Heart right ventricle (tissue), 16 donors: ENCODE measurements at regions not wholly inside any gene's neighbourhood (a gene's known extent, or its start where the extent isn't known, plus 50 kb on each side); places are given as distances from the start of the nearest gene placed in this dataset.

Source experiments
- ATAC-seq, 8 donors: fragments of 200-7000 bp; cut with Tn5 transposase; one replicate each; pipeline ENCODE4 v1.9.1; 2020; ENCODE audit warnings: mild to moderate bottlenecking in 8 of 8, moderate library complexity in 8 of 8, moderate number of reproducible peaks in 1 of 8
- DNase-seq, 2 donors: peaks; one replicate each; pipeline ENCODE4 v3.0.0-alpha.2; 2020
- H3K27ac ChIP-seq, 10 donors: fragments of 200-600 bp; sonication (generic) in 2 of 10; one replicate each; pipeline versions ENCODE4 v1.5.0 to v1.8.0; 2020 to 2022; ENCODE audit warnings: mild to moderate bottlenecking in 3 of 10
- H3K27me3 ChIP-seq, 7 donors: fragments of 200-600 bp; one replicate each; pipeline ENCODE4 v1.8.0; 2021 to 2022; ENCODE audit warnings: mild to moderate bottlenecking in 2 of 7
- H3K36me3 ChIP-seq, 9 donors: fragments of 200-600 bp; sonication (generic) in 1 of 9; one replicate each; pipeline versions ENCODE4 v1.5.0 to v1.8.0; 2020 to 2022; ENCODE audit warnings: mild to moderate bottlenecking in 2 of 9
- H3K4me1 ChIP-seq, 9 donors: fragments of 200-600 bp; sonication (generic) in 1 of 9; one replicate each; pipeline versions ENCODE4 v1.5.0 to v1.8.0; 2020 to 2022; ENCODE audit warnings: mild to moderate bottlenecking in 4 of 9
- H3K4me3 ChIP-seq, 10 donors: fragments of 200-600 bp; sonication (generic) in 2 of 10; one replicate each; pipeline versions ENCODE4 v1.5.0 to v1.8.0; 2020 to 2022; ENCODE audit warnings: mild to moderate bottlenecking in 7 of 10, moderate library complexity in 2 of 10
- H3K9me3 ChIP-seq, 11 donors: fragments of 200-600 bp in 10 of 11; sonication (generic) in 2 of 11; one replicate each; pipeline versions ENCODE4 v1.5.0 to v1.8.0; 2013 to 2022; ENCODE audit warnings: mild to moderate bottlenecking in 2 of 11, control low read depth in 1 of 11, moderate library complexity in 1 of 11
- CTCF ChIP-seq, 9 donors: fragments of 200-600 bp; sonication (generic) in 2 of 9; IDR thresholded peaks; one replicate each; pipeline versions ENCODE4 v1.5.0 to v1.8.0; 2021 to 2022; ENCODE audit warnings: antibody characterized with exemption in 9 of 9, mild to moderate bottlenecking in 5 of 9, moderate library complexity in 1 of 9
- WGBS, 2 donors: extraction: QIAGEN DNeasy Blood & Tissue Kit; methylation state at CpG; one replicate each; pipeline ENCODE4 v1.1.7; 2013; ENCODE audit warnings: inconsistent platforms in 1 of 2; 5-methylcytosine and 5-hydroxymethylcytosine counted together
- intact Hi-C, 10 donors: fragments of 100-400 bp; cut with DNase I; formaldehyde crosslinking; loops; one replicate each; pipeline versions ENCODE4 v1.11.1 to v1.14.2; 2022
- donor health status: Arrhythmogenic right ventricular cardiomyopathy.
- donor health status: ischemic (EF 13 %, LVEDD 7.1; RV severe dilation, severe dysfunction).
- donor health status: healthy with polysubstance abuse.
- donor health status: DM: no; HTN: yes; CAD: no.
- donor health status: DM: no; HTN: no; CAD: no.
- donor health status: ischemic (EF 25% LVEDD 6.9; RV normal size, moderate dysfunction).
- donor health status: ischemic (EF 25% LVEDD 5.7; RV mildly dilated, moderate dysfunction).
- donor health status: healthy.
- donor health status: DM: yes; HTN: yes; CAD: no.
- donor health status: Ischemic cardiomyopathy.
- donor health status: ischemic (EF 35%, LVEDD 5.7; RV mildly dilated, moderate dysfunction).
- donor health status: nonischemic (EF 11% LVEDD 7.7; RV severe dilation, severe dysfunction).
- donor health status: DM: yes; HTN: yes; CAD: no.
- donor health status: PGD.
- donor health status: ischemic (EF 29% LVEDD 5.4; RV normal size, mild dysfunction).
- donor health status: nonischemic (EF 23%, LVEDD 6.1; RV moderate dilation, normal function).

- no peaks in the 10 kb centered on the region for H3K27me3 ChIP-seq
- peak; percentile 77 to 96 (median 92) for ATAC-seq
- no peaks in the 10 kb centered on the region for H3K9me3 ChIP-seq
- intact Hi-C loops, result no loop called here
- peaks cover 0 to 17% (median 6%) of the 10 kb centered on the region in 9 donors for H3K4me1 ChIP-seq
- H3K4me3 ChIP-seq, result no peak overlapping the region
- no peak for TF ChIP-seq CTCF (IDR thresholded peaks at IDR 0.05)
- peak; percentile 17 to 64 for DNase-seq
- peak overlapping the region in 2 of 10 donors; percentile 22 to 34 for H3K27ac ChIP-seq
- WGBS, 2 donors, result 21 to 34% methylated on average over 7 of the region's 7 CpGs
- no peaks in the 10 kb centered on the region for H3K36me3 ChIP-seq
These were observed 64.0 kb downstream of the CCNG2 start for GRCh38 chr4:77220828-77221613.

GRCh38 chr4:77225022-77225421 lies 68.0 kb downstream of the CCNG2 start:
- Histone ChIP-seq H3K27me3 (no peaks in the 10 kb centered on the region), H3K4me1 (peaks cover 0 to 17% (median 6%) of the 10 kb centered on the region in 9 donors), H3K9me3 (peaks cover 0 to 24% (median 9%) of the 10 kb centered on the region in 11 donors), H3K4me3 (no peak overlapping the region), H3K36me3 (no peaks in the 10 kb centered on the region), H3K27ac (no peak overlapping the region)
- ATAC-seq (no peak), DNase-seq (no peak)
- 34 to 39% methylated on average over 2 of the region's 2 CpGs for WGBS, 2 donors
- intact Hi-C loops, result no loop called here
- no peak for TF ChIP-seq CTCF (IDR thresholded peaks at IDR 0.05)

- H3K4me1 ChIP-seq, result peaks cover 0 to 1% (median 0%) of the 10 kb centered on the region in 9 donors
- intact Hi-C loops, result no loop called here
- DNase-seq (no peak), ATAC-seq (no peak)
- no peaks in the 10 kb centered on the region for H3K27me3 ChIP-seq
- WGBS, 2 donors, result 85 to 88% methylated on average over 2 of the region's 2 CpGs
- no peak for TF ChIP-seq CTCF (IDR thresholded peaks at IDR 0.05)
- H3K4me3 ChIP-seq, result no peak overlapping the region
- H3K9me3 ChIP-seq, result peaks cover 0 to 24% (median 9%) of the 10 kb centered on the region in 11 donors
- H3K27ac ChIP-seq, result no peak overlapping the region
- H3K36me3 ChIP-seq, result no peaks in the 10 kb centered on the region
These were observed 70.1 kb downstream of the CCNG2 start for GRCh38 chr4:77226939-77227705.

GRCh38 chr4:77229433-77229832 lies 72.4 kb downstream of the CCNG2 start:
- peaks cover 0 to 24% (median 9%) of the 10 kb centered on the region in 11 donors for H3K9me3 ChIP-seq
- no peak overlapping the region for H3K27ac ChIP-seq
- TF ChIP-seq CTCF (IDR thresholded peaks at IDR 0.05), result no peak
- WGBS, 2 donors, result 83 to 95% methylated on average over 2 of the region's 2 CpGs
- no peak overlapping the region for H3K4me3 ChIP-seq
- no peak for ATAC-seq
- H3K36me3 ChIP-seq, result no peaks in the 10 kb centered on the region
- no peaks in the 10 kb centered on the region for H3K27me3 ChIP-seq
- no peak for DNase-seq
- no peaks in the 10 kb centered on the region for H3K4me1 ChIP-seq
- intact Hi-C loops, result no loop called here
